NT2/D1 (cell line): ENCODE measurements at regions not wholly inside any gene's neighbourhood (a gene's known extent, or its start where the extent isn't known, plus 50 kb on each side); places are given as distances from the start of the nearest gene placed in this dataset.

Experiments used
- SUZ12 ChIP-seq: IDR thresholded peaks from 2 replicates; pipeline ENCODE4 v1.6.1; 2011; ENCODE audit not compliant: insufficient read length, insufficient read depth; ENCODE audit errors: extremely low read depth
- YY1 ChIP-seq: IDR thresholded peaks from 2 replicates; pipeline ENCODE4 v1.6.1; 2011; ENCODE audit not compliant: insufficient read length, insufficient read depth
- ZNF274 ChIP-seq: IDR thresholded peaks from 2 replicates; pipeline ENCODE4 v1.6.1; 2011; ENCODE audit warnings: mild to moderate bottlenecking, low read depth, low read length

- TF ChIP-seq YY1 (no peak), ZNF274 (no peak), SUZ12 (no peak)
These were observed 643.6 kb upstream of the TMEM132C start for GRCh38 chr12:127623362-127623761.
